Subcutaneous abdominal adipose tissue (tissue), 5 donors: ENCODE measurements at regions not wholly inside any gene's neighbourhood (a gene's known extent, or its start where the extent isn't known, plus 50 kb on each side); places are given as distances from the start of the nearest gene placed in this dataset.

Experiments used
- H3K27ac ChIP-seq: one replicate; pipeline ENCODE4 v1.7.0; 2013; ENCODE audit warnings: low read depth, mild to moderate bottlenecking, inconsistent platforms, low read length, moderate library complexity
- H3K27me3 ChIP-seq, 5 donors: one replicate each; pipeline ENCODE4 v1.7.0; 2013; ENCODE audit warnings: low read length in 5 of 5, inconsistent platforms in 1 of 5; ENCODE audit not compliant: control insufficient read depth in 5 of 5, insufficient read depth in 4 of 5
- H3K36me3 ChIP-seq, 5 donors: one replicate each; pipeline ENCODE4 v1.7.0; 2013; ENCODE audit warnings: low read length in 5 of 5; ENCODE audit not compliant: control insufficient read depth in 5 of 5, insufficient read depth in 5 of 5
- H3K4me1 ChIP-seq, 5 donors: one replicate each; pipeline ENCODE4 v1.7.0; 2013; ENCODE audit warnings: low read length in 5 of 5, mild to moderate bottlenecking in 3 of 5, moderate library complexity in 1 of 5; ENCODE audit not compliant: control insufficient read depth in 5 of 5, insufficient read depth in 5 of 5
- H3K4me3 ChIP-seq, 5 donors: one replicate each; pipeline ENCODE4 v1.7.0; 2013; ENCODE audit warnings: low read length in 5 of 5, low read depth in 1 of 5
- H3K9ac ChIP-seq, 5 donors: one replicate each; pipeline ENCODE4 v1.7.0; 2013; ENCODE audit warnings: low read length in 5 of 5, mild to moderate bottlenecking in 4 of 5, moderate library complexity in 3 of 5
- H3K9me3 ChIP-seq, 5 donors: one replicate each; pipeline ENCODE4 v1.7.0; 2013; ENCODE audit warnings: low read length in 5 of 5; ENCODE audit not compliant: control insufficient read depth in 5 of 5
- donor health status: healthy.
- donor health status: healthy.
- donor health status: healthy.
- donor health status: healthy.
- donor health status: healthy.

GRCh38 chr10:105697290-105697780 is 1056.2 kb downstream of the SORCS3 start:
- H3K9me3 ChIP-seq, result no peaks in the 10 kb centered on the region
- no peaks in the 10 kb centered on the region for H3K36me3 ChIP-seq
- H3K4me1 ChIP-seq, result no peaks in the 10 kb centered on the region
- no peak overlapping the region for H3K9ac ChIP-seq
- no peak overlapping the region for H3K4me3 ChIP-seq
- no peaks in the 10 kb centered on the region for H3K27me3 ChIP-seq
- H3K27ac ChIP-seq, result no peak overlapping the region

- H3K4me3 ChIP-seq, result no peak overlapping the region
- H3K9me3 ChIP-seq, result no peaks in the 10 kb centered on the region
- H3K9ac ChIP-seq, result no peak overlapping the region
- no peaks in the 10 kb centered on the region for H3K36me3 ChIP-seq
- H3K27me3 ChIP-seq, result no peaks in the 10 kb centered on the region
- H3K4me1 ChIP-seq, result no peaks in the 10 kb centered on the region
- H3K27ac ChIP-seq, result no peak overlapping the region
Measured at GRCh38 chr10:105691811-105692210, 1050.7 kb downstream of the SORCS3 start.

- peaks cover 0 to 10% (median 5%) of the 10 kb centered on the region in 5 donors for H3K9me3 ChIP-seq
- no peak overlapping the region for H3K9ac ChIP-seq
- H3K4me3 ChIP-seq, result no peak overlapping the region
- H3K36me3 ChIP-seq, result no peaks in the 10 kb centered on the region
- no peaks in the 10 kb centered on the region for H3K27me3 ChIP-seq
- H3K27ac ChIP-seq, result no peak overlapping the region
- H3K4me1 ChIP-seq, result no peaks in the 10 kb centered on the region
Measured at GRCh38 chr10:105682911-105683310, 1041.8 kb downstream of the SORCS3 start.

GRCh38 chr10:105681051-105681450 is 1040.0 kb downstream of the SORCS3 start:
- Histone ChIP-seq H3K27me3 (no peaks in the 10 kb centered on the region), H3K4me1 (no peaks in the 10 kb centered on the region), H3K36me3 (no peaks in the 10 kb centered on the region), H3K9me3 (peaks cover 0 to 10% (median 5%) of the 10 kb centered on the region in 5 donors), H3K27ac (no peak overlapping the region), H3K9ac (no peak overlapping the region), H3K4me3 (no peak overlapping the region)

- Histone ChIP-seq H3K27me3 (no peaks in the 10 kb centered on the region), H3K36me3 (no peaks in the 10 kb centered on the region), H3K27ac (no peak overlapping the region), H3K9me3 (peaks cover 0 to 10% (median 5%) of the 10 kb centered on the region in 5 donors), H3K4me1 (no peaks in the 10 kb centered on the region), H3K9ac (no peak overlapping the region), H3K4me3 (no peak overlapping the region)
Measured at GRCh38 chr10:105679781-105680180, 1038.7 kb downstream of the SORCS3 start.

GRCh38 chr10:105675333-105675732 is 1034.2 kb downstream of the SORCS3 start:
- Histone ChIP-seq H3K9me3 (peaks cover 0 to 25% (median 3%) of the 10 kb centered on the region in 5 donors), H3K27ac (no peak overlapping the region), H3K27me3 (no peaks in the 10 kb centered on the region), H3K4me1 (no peaks in the 10 kb centered on the region), H3K4me3 (no peak overlapping the region), H3K9ac (no peak overlapping the region), H3K36me3 (no peaks in the 10 kb centered on the region)

- Histone ChIP-seq H3K4me1 (no peaks in the 10 kb centered on the region), H3K36me3 (no peaks in the 10 kb centered on the region), H3K9me3 (peaks cover 0 to 20% (median 3%) of the 10 kb centered on the region in 5 donors), H3K9ac (no peak overlapping the region), H3K4me3 (no peak overlapping the region), H3K27ac (no peak overlapping the region), H3K27me3 (no peaks in the 10 kb centered on the region)
Measured at GRCh38 chr10:105674448-105674847, 1033.4 kb downstream of the SORCS3 start.

- Histone ChIP-seq H3K36me3 (no peaks in the 10 kb centered on the region), H3K9ac (no peak overlapping the region), H3K27ac (no peak overlapping the region), H3K9me3 (no peaks in the 10 kb centered on the region), H3K4me3 (no peak overlapping the region), H3K4me1 (no peaks in the 10 kb centered on the region), H3K27me3 (no peaks in the 10 kb centered on the region)
Measured at GRCh38 chr10:105658696-105659095, 1017.6 kb downstream of the SORCS3 start.

- Histone ChIP-seq H3K9me3 (no peaks in the 10 kb centered on the region), H3K36me3 (no peaks in the 10 kb centered on the region), H3K27me3 (no peaks in the 10 kb centered on the region), H3K4me1 (no peaks in the 10 kb centered on the region), H3K9ac (no peak overlapping the region), H3K27ac (no peak overlapping the region), H3K4me3 (no peak overlapping the region)
Measured at GRCh38 chr10:105656856-105657255, 1015.8 kb downstream of the SORCS3 start.

GRCh38 chr10:105650306-105650705 is 1009.2 kb downstream of the SORCS3 start:
- no peaks in the 10 kb centered on the region for H3K9me3 ChIP-seq
- no peaks in the 10 kb centered on the region for H3K36me3 ChIP-seq
- H3K4me1 ChIP-seq, result no peaks in the 10 kb centered on the region
- no peak overlapping the region for H3K27ac ChIP-seq
- H3K4me3 ChIP-seq, result no peak overlapping the region
- no peak overlapping the region for H3K9ac ChIP-seq
- H3K27me3 ChIP-seq, result no peaks in the 10 kb centered on the region

GRCh38 chr10:105647354-105647753 is 1006.3 kb downstream of the SORCS3 start:
- no peak overlapping the region for H3K27ac ChIP-seq
- no peaks in the 10 kb centered on the region for H3K36me3 ChIP-seq
- H3K4me3 ChIP-seq, result no peak overlapping the region
- H3K9ac ChIP-seq, result no peak overlapping the region
- H3K9me3 ChIP-seq, result no peaks in the 10 kb centered on the region
- no peaks in the 10 kb centered on the region for H3K27me3 ChIP-seq
- H3K4me1 ChIP-seq, result no peaks in the 10 kb centered on the region
